HEK293 (cell line): ENCODE measurements at regions not wholly inside any gene's neighbourhood (a gene's known extent, or its start where the extent isn't known, plus 50 kb on each side); places are given as distances from the start of the nearest gene placed in this dataset.

ENCODE experiments used
- CTCF ChIA-PET: fragments of 350-600 bp; formaldehyde crosslinking; extraction: SDS; loops from one replicate; lab custom pipeline; 2021; ENCODE audit warnings: antibody characterized with exemption; lab: Yijun Ruan, JAX
- POLR2A ChIA-PET: fragments of 300-600 bp; formaldehyde crosslinking; extraction: SDS; loops from one replicate; lab custom pipeline; 2020; ENCODE audit warnings: antibody characterized with exemption, inconsistent platforms; lab: Yijun Ruan, JAX
- H3K27ac ChIP-seq: fragments of 200-500 bp; sonication (Bioruptor generic); 2 replicates; pipeline ENCODE4 v1.5.1; 2014; ENCODE audit warnings: low read depth, low read length, control low read depth, inconsistent platforms; ENCODE audit errors: extremely low read depth
- H3K36me3 ChIP-seq, 2 experiments: fragments of 200-500 bp in 1 of 2; sonication (Bioruptor generic) in 1 of 2; 1 replicate in 1 of 2; 2 replicates in 1 of 2; pipeline ENCODE4 v1.5.1; 2014 to 2017; ENCODE audit warnings: inconsistent platforms in 2 of 2, low read length in 2 of 2; ENCODE audit not compliant: control insufficient read depth in 2 of 2, insufficient read depth in 1 of 2
- H3K4me1 ChIP-seq: fragments of 200-500 bp; sonication (Bioruptor generic); 2 replicates; pipeline ENCODE4 v1.5.1; 2014; ENCODE audit warnings: mild to moderate bottlenecking, low read length, inconsistent platforms; ENCODE audit not compliant: control insufficient read depth, insufficient read depth
- H3K4me3 ChIP-seq: 2 replicates; pipeline ENCODE4 v1.5.1; 2011; ENCODE audit warnings: low read depth, mild to moderate bottlenecking, control low read depth, low read length, moderate library complexity
- H3K9me3 ChIP-seq: fragments of 200-500 bp; sonication (Bioruptor generic); 2 replicates; pipeline ENCODE4 v1.5.1; 2014; ENCODE audit warnings: low read depth, low read length, inconsistent platforms; ENCODE audit not compliant: control insufficient read depth, insufficient read depth
- BCL11B ChIP-seq: fragments of 450-650 bp; formaldehyde crosslinking; IDR thresholded peaks from 2 replicates; pipeline ENCODE4 v1.5.1; 2016; ENCODE audit warnings: low read depth, missing biosample characterization, missing genetic modification characterization
- HIC1 ChIP-seq: fragments of 450-650 bp; formaldehyde crosslinking; IDR thresholded peaks from 2 replicates; pipeline ENCODE4 v1.5.1; 2016; ENCODE audit warnings: missing biosample characterization, missing genetic modification characterization
- HOXD13 ChIP-seq: sonication (generic); formaldehyde crosslinking; IDR thresholded peaks from 2 replicates; pipeline ENCODE4 v1.8.0; 2022; ENCODE audit warnings: missing genetic modification reagents, borderline replicate concordance
- KLF8 ChIP-seq: fragments of 450-650 bp; formaldehyde crosslinking; IDR thresholded peaks from 2 replicates; pipeline ENCODE4 v1.5.1; 2016; ENCODE audit warnings: missing biosample characterization, missing genetic modification characterization
- MEIS1 ChIP-seq: sonication (generic); formaldehyde crosslinking; IDR thresholded peaks from 2 replicates; pipeline ENCODE4 v1.8.1; 2022; ENCODE audit warnings: missing genetic modification reagents, mild to moderate bottlenecking, borderline replicate concordance
- PRDM1 ChIP-seq: fragments of 450-650 bp; formaldehyde crosslinking; IDR thresholded peaks from 2 replicates; pipeline ENCODE4; 2016; ENCODE audit warnings: missing biosample characterization, missing genetic modification characterization
- SCRT2 ChIP-seq: fragments of 450-650 bp; formaldehyde crosslinking; IDR thresholded peaks from 2 replicates; pipeline ENCODE4 v1.5.1; 2016; ENCODE audit warnings: missing biosample characterization, missing genetic modification characterization
- ZBTB48 ChIP-seq: fragments of 450-650 bp; formaldehyde crosslinking; IDR thresholded peaks from 2 replicates; pipeline ENCODE4 v1.5.1; 2016; ENCODE audit warnings: missing biosample characterization, missing genetic modification characterization
- ZBTB7A ChIP-seq: fragments of 450-650 bp; formaldehyde crosslinking; IDR thresholded peaks from 2 replicates; pipeline ENCODE4 v1.5.1; 2016; ENCODE audit warnings: low read depth, missing biosample characterization, missing genetic modification characterization
- ZNF112 ChIP-seq: fragments of 450-650 bp; formaldehyde crosslinking; IDR thresholded peaks from 2 replicates; pipeline ENCODE4 v1.5.0; 2017; ENCODE audit warnings: missing biosample characterization, missing genetic modification characterization
- ZNF121 ChIP-seq: fragments of 450-650 bp; formaldehyde crosslinking; IDR thresholded peaks from 2 replicates; pipeline ENCODE4 v1.5.1; 2016; ENCODE audit warnings: missing biosample characterization, missing genetic modification characterization
- ZNF132 ChIP-seq: fragments of 450-650 bp; formaldehyde crosslinking; IDR thresholded peaks from 2 replicates; pipeline ENCODE4 v1.5.1; 2017; ENCODE audit warnings: missing biosample characterization, missing genetic modification characterization, borderline replicate concordance
- ZNF133 ChIP-seq: fragments of 450-650 bp; formaldehyde crosslinking; IDR thresholded peaks from 2 replicates; pipeline ENCODE4 v1.5.1; 2016; ENCODE audit warnings: missing biosample characterization, missing genetic modification characterization
- ZNF202 ChIP-seq: fragments of 450-650 bp; formaldehyde crosslinking; IDR thresholded peaks from 2 replicates; pipeline ENCODE4 v1.5.1; 2016; ENCODE audit warnings: missing biosample characterization, missing genetic modification characterization, borderline replicate concordance
- ZNF266 ChIP-seq: fragments of 450-650 bp; formaldehyde crosslinking; IDR thresholded peaks from 2 replicates; pipeline ENCODE4 v1.5.1; 2016; ENCODE audit warnings: missing biosample characterization, missing genetic modification characterization, low read depth
- ZNF426 ChIP-seq: fragments of 450-650 bp; formaldehyde crosslinking; IDR thresholded peaks from 2 replicates; pipeline ENCODE4 v1.5.1; 2017; ENCODE audit warnings: missing biosample characterization, missing genetic modification characterization, mild to moderate bottlenecking, inconsistent platforms, moderate library complexity
- ZNF473 ChIP-seq: fragments of 450-650 bp; formaldehyde crosslinking; IDR thresholded peaks from 2 replicates; pipeline ENCODE4 v1.5.1; 2017; ENCODE audit warnings: missing biosample characterization, missing genetic modification characterization
- ZNF629 ChIP-seq: fragments of 450-650 bp; formaldehyde crosslinking; IDR thresholded peaks from 2 replicates; pipeline ENCODE4 v1.5.1; 2017; ENCODE audit warnings: missing biosample characterization, missing genetic modification characterization
- ZNF777 ChIP-seq: fragments of 450-650 bp; formaldehyde crosslinking; IDR thresholded peaks from 2 replicates; pipeline ENCODE4 v1.5.1; 2017; ENCODE audit warnings: missing biosample characterization, missing genetic modification characterization, borderline replicate concordance
- TF ChIP-seq, protein P1 (sequence below): fragments of 450-650 bp; formaldehyde crosslinking; IDR thresholded peaks from 2 replicates; pipeline ENCODE4 v1.5.1; 2017; ENCODE audit warnings: missing biosample characterization, missing genetic modification characterization
- TF ChIP-seq, protein P2 (sequence below): fragments of 450-650 bp; formaldehyde crosslinking; IDR thresholded peaks from 2 replicates; pipeline ENCODE4; 2016; ENCODE audit warnings: missing biosample characterization, missing genetic modification characterization
- TF ChIP-seq, protein P3 (sequence below): fragments of 450-650 bp; formaldehyde crosslinking; IDR thresholded peaks from 2 replicates; pipeline ENCODE4 v1.5.1; 2017; ENCODE audit warnings: missing biosample characterization, missing genetic modification characterization
- TF ChIP-seq, protein P4 (sequence below): fragments of 450-650 bp; formaldehyde crosslinking; conservative IDR thresholded peaks from 2 replicates; pipeline ENCODE4 v1.5.1; 2016; ENCODE audit warnings: low read depth, missing biosample characterization, missing genetic modification characterization

DNA sequence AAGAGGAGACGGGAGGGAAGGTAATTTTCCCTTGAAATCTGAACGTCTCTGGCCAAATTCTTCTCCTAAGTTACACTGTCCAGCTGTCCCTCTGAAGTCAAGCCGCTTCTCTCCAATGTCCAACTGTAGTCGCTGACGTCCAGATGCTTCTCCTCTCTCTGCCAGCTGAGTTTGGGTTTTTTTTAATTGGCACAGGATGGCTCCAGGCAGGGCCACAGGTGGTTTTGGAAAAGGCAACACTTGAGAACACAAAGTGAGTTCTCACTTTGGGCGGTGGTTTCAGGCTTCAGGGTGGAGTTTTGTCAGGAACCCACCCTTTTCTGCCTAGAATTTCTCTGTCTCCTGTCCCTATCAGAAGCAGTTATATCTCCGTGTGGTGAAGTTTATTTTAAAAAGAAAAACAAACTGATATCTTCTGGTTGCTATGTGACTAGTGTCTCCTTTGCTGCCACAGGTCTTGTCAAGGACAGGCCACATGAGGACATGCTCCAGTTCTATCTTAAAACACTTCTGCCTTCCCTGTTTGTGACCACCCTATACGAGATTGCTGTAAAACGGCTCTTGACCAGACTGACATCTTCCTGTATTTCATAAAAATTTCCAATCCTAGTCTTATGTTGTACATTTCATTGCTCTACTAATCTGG is 472.3 kb upstream of the ADGRL4 start:
- H3K4me1 ChIP-seq: no peaks in the 10 kb centered on the region
- no peak overlapping the region for H3K4me3 ChIP-seq
- H3K36me3 ChIP-seq: no peaks in the 10 kb centered on the region
- CTCF ChIA-PET: no interaction called here
- H3K27ac ChIP-seq: no peak overlapping the region
- POLR2A ChIA-PET: no interaction called here
- no peak for TF ChIP-seq MEIS1 (CRISPR knock-in tag)
- TF ChIP-seq SCRT2 (tag by site-specific recombination): peak; percentile 29; the same call in 1 of the 2 replicates
- TF ChIP-seq ZBTB7A (tag by site-specific recombination): no peak
- no peaks in the 10 kb centered on the region for H3K9me3 ChIP-seq

- H3K36me3 ChIP-seq: no peaks in the 10 kb centered on the region
- POLR2A ChIA-PET: no interaction called here
- H3K4me3 ChIP-seq: no peak overlapping the region
- H3K27ac ChIP-seq: no peak overlapping the region
- no peaks in the 10 kb centered on the region for H3K4me1 ChIP-seq
- H3K9me3 ChIP-seq: no peaks in the 10 kb centered on the region
- CTCF ChIA-PET: no interaction called here
- TF ChIP-seq ZNF202 (tag by site-specific recombination): no peak
- TF ChIP-seq, protein P1, sequence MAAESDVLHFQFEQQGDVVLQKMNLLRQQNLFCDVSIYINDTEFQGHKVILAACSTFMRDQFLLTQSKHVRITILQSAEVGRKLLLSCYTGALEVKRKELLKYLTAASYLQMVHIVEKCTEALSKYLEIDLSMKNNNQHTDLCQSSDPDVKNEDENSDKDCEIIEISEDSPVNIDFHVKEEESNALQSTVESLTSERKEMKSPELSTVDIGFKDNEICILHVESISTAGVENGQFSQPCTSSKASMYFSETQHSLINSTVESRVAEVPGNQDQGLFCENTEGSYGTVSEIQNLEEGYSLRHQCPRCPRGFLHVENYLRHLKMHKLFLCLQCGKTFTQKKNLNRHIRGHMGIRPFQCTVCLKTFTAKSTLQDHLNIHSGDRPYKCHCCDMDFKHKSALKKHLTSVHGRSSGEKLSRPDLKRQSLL (tag by site-specific recombination): no peak
- no peak for TF ChIP-seq ZNF121 (tag by site-specific recombination)
- TF ChIP-seq, protein P2, sequence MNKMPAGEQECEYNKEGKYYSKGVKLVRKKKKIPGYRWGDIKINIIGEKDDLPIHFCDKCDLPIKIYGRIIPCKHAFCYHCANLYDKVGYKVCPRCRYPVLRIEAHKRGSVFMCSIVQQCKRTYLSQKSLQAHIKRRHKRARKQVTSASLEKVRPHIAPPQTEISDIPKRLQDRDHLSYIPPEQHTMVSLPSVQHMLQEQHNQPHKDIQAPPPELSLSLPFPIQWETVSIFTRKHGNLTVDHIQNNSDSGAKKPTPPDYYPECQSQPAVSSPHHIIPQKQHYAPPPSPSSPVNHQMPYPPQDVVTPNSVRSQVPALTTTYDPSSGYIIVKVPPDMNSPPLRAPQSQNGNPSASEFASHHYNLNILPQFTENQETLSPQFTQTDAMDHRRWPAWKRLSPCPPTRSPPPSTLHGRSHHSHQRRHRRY: no peak
- TF ChIP-seq ZBTB48 (tag by site-specific recombination): no peak
Measured at GRCh38 chr1:79478160-79478559, 471.6 kb upstream of the ADGRL4 start.

GRCh38 chr1:79472067-79472656 is 465.6 kb upstream of the ADGRL4 start:
- CTCF ChIA-PET: no interaction called here
- Histone ChIP-seq H3K4me1 (no peaks in the 10 kb centered on the region), H3K27ac (no peak overlapping the region), H3K9me3 (no peaks in the 10 kb centered on the region), H3K36me3 (no peaks in the 10 kb centered on the region), H3K4me3 (no peak overlapping the region)
- POLR2A ChIA-PET: no interaction called here
- TF ChIP-seq HIC1 (tag by site-specific recombination) (no peak), ZNF132 (no peak), ZNF777 (tag by site-specific recombination) (no peak), BCL11B (tag by site-specific recombination) (no peak), ZNF266 (tag by site-specific recombination) (no peak), ZNF112 (tag by site-specific recombination) (no peak), PRDM1 (no peak), ZNF473 (tag by site-specific recombination) (no peak), ZNF133 (tag by site-specific recombination) (no peak), KLF8 (tag by site-specific recombination) (no peak), ZNF629 (tag by site-specific recombination) (no peak), HOXD13 (CRISPR knock-in tag) (no peak), ZNF426 (tag by site-specific recombination) (no peak)
- TF ChIP-seq, protein P3, sequence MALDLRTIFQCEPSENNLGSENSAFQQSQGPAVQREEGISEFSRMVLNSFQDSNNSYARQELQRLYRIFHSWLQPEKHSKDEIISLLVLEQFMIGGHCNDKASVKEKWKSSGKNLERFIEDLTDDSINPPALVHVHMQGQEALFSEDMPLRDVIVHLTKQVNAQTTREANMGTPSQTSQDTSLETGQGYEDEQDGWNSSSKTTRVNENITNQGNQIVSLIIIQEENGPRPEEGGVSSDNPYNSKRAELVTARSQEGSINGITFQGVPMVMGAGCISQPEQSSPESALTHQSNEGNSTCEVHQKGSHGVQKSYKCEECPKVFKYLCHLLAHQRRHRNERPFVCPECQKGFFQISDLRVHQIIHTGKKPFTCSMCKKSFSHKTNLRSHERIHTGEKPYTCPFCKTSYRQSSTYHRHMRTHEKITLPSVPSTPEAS: no peak
- TF ChIP-seq, protein P4, sequence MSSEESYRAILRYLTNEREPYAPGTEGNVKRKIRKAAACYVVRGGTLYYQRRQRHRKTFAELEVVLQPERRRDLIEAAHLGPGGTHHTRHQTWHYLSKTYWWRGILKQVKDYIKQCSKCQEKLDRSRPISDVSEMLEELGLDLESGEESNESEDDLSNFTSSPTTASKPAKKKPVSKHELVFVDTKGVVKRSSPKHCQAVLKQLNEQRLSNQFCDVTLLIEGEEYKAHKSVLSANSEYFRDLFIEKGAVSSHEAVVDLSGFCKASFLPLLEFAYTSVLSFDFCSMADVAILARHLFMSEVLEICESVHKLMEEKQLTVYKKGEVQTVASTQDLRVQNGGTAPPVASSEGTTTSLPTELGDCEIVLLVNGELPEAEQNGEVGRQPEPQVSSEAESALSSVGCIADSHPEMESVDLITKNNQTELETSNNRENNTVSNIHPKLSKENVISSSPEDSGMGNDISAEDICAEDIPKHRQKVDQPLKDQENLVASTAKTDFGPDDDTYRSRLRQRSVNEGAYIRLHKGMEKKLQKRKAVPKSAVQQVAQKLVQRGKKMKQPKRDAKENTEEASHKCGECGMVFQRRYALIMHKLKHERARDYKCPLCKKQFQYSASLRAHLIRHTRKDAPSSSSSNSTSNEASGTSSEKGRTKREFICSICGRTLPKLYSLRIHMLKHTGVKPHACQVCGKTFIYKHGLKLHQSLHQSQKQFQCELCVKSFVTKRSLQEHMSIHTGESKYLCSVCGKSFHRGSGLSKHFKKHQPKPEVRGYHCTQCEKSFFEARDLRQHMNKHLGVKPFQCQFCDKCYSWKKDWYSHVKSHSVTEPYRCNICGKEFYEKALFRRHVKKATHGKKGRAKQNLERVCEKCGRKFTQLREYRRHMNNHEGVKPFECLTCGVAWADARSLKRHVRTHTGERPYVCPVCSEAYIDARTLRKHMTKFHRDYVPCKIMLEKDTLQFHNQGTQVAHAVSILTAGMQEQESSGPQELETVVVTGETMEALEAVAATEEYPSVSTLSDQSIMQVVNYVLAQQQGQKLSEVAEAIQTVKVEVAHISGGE (tag by site-specific recombination): no peak
